GM12892 (cell line): ENCODE measurements at regions not wholly inside any gene's neighbourhood (a gene's known extent, or its start where the extent isn't known, plus 50 kb on each side); places are given as distances from the start of the nearest gene placed in this dataset.

Experiments used
- POLR2A ChIP-seq: IDR thresholded peaks from 2 replicates; pipeline ENCODE4 v1.6.1; 2011; ENCODE audit warnings: low read depth, low read length, control low read depth
- POLR2AphosphoS5 ChIP-seq: IDR thresholded peaks from 2 replicates; pipeline ENCODE4 v1.6.1; 2011; ENCODE audit warnings: low read depth, low read length, control low read depth
- TAF1 ChIP-seq: IDR thresholded peaks from 2 replicates; pipeline ENCODE4 v1.6.1; 2011; ENCODE audit warnings: low read depth, mild to moderate bottlenecking, control low read depth, low read length, borderline replicate concordance

DNA sequence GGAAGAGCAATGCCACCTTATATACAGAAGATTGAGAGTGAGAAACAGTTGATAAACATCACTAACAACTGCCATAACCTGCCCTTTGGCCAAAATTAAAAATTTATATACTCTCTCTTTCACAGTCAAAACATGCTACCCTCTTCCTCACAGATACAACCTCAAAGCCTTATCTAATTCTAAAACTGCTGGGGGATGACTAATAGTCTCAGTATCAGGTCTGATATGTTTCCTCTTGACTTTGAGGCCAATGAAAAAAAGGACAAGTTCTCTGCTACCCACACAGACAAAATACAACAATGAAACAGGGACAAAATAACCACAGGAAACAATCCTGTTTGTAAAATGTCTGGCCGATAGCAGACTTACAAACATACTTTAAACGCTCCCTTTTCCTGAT is 485.6 kb upstream of the NUDT12 start:
- TF ChIP-seq POLR2A, result no peak
- no peak for TF ChIP-seq POLR2AphosphoS5
- TF ChIP-seq TAF1, result no peak
